Tibial nerve (tissue), 4 donors: ENCODE measurements at regions not wholly inside any gene's neighbourhood (a gene's known extent, or its start where the extent isn't known, plus 50 kb on each side); places are given as distances from the start of the nearest gene placed in this dataset.
A peak's percentile ranks its signal among the peaks of the same experiment; 100 is the strongest.

Experiments used
- DNase-seq, 2 donors: peaks; one replicate each; pipeline ENCODE4 v3.0.0-alpha.2; 2019; ENCODE audit warnings: low spot score in 2 of 2
- H3K27ac ChIP-seq, 4 donors: fragments of 200-600 bp; sonication (generic) in 3 of 4; one replicate each; pipeline ENCODE4 v1.5.1; 2017 to 2019; ENCODE audit warnings: mild to moderate bottlenecking in 1 of 4
- H3K27me3 ChIP-seq, 2 donors: fragments of 200-600 bp; sonication (generic) in 1 of 2; one replicate each; pipeline versions ENCODE4 v1.5.1 to v1.6.0; 2017 to 2019
- H3K36me3 ChIP-seq, 3 donors: fragments of 200-600 bp; sonication (generic); one replicate each; pipeline ENCODE4 v1.5.1; 2018 to 2019
- H3K4me1 ChIP-seq, 4 donors: fragments of 200-600 bp; sonication (generic) in 3 of 4; one replicate each; pipeline ENCODE4 v1.5.1; 2017 to 2019
- H3K4me3 ChIP-seq, 4 donors: fragments of 200-600 bp; sonication (generic) in 3 of 4; one replicate each; pipeline ENCODE4 v1.5.1; 2017 to 2019; ENCODE audit warnings: mild to moderate bottlenecking in 1 of 4, moderate library complexity in 1 of 4
- H3K9me3 ChIP-seq, 4 donors: fragments of 200-600 bp; sonication (generic) in 3 of 4; one replicate each; pipeline ENCODE4 v1.5.1; 2017 to 2019
- CTCF ChIP-seq, 5 experiments: fragments of 200-600 bp in 3 of 5; fragments of 450-650 bp in 2 of 5; sonication (generic) in 3 of 5; IDR thresholded peaks; one replicate each; pipeline ENCODE4 v1.5.1; 2016 to 2019; ENCODE audit warnings: antibody characterized with exemption in 5 of 5, mild to moderate bottlenecking in 3 of 5, moderate library complexity in 2 of 5
- EP300 ChIP-seq, 2 donors: sonication (generic); formaldehyde crosslinking; IDR thresholded peaks; one replicate each; pipeline ENCODE4 v1.6.1; 2017; ENCODE audit warnings: antibody characterized with exemption in 2 of 2, mild to moderate bottlenecking in 1 of 2
- POLR2A ChIP-seq, 2 donors: fragments of 450-650 bp; IDR thresholded peaks; one replicate each; pipeline ENCODE4 v1.6.1; 2017; ENCODE audit warnings: antibody characterized with exemption in 2 of 2, mild to moderate bottlenecking in 2 of 2, moderate library complexity in 2 of 2
- WGBS, 2 donors: methylation state at CpG; one replicate each; pipeline ENCODE4 v1.1.5; 2018; 5-methylcytosine and 5-hydroxymethylcytosine counted together

GRCh38 chr11:119832202-119832935 lies 103.4 kb upstream of the NECTIN1 start:
- peak in 1 of 2 donors; percentile 28 for TF ChIP-seq EP300 (IDR thresholded peaks at IDR 0.05)
- no peak for TF ChIP-seq POLR2A (IDR thresholded peaks at IDR 0.05)
- peak in 1 of 2 donors; percentile 14 for DNase-seq
- no peak overlapping the region for H3K4me3 ChIP-seq

GRCh38 chr11:119831011-119831410 lies 102.0 kb upstream of the NECTIN1 start:
- no peak for DNase-seq
- no peak overlapping the region for H3K4me3 ChIP-seq
- H3K9me3 ChIP-seq: peaks cover 0 to 6% (median 0%) of the 10 kb centered on the region in 4 donors
- H3K27me3 ChIP-seq: no peaks in the 10 kb centered on the region
- H3K4me1 ChIP-seq: peaks cover 0 to 17% (median 2%) of the 10 kb centered on the region in 4 donors
- TF ChIP-seq POLR2A (IDR thresholded peaks at IDR 0.05) (no peak), EP300 (IDR thresholded peaks at IDR 0.05) (no peak), CTCF (IDR thresholded peaks at IDR 0.05) (no peak)
- WGBS, 2 donors: 77 to 89% methylated on average over 7 of the region's 7 CpGs
- peak overlapping the region in 1 of 4 donors; percentile 73 for H3K27ac ChIP-seq
- no peaks in the 10 kb centered on the region for H3K36me3 ChIP-seq

More at GRCh38 chr11:119832202-119832935, 103.4 kb upstream of the NECTIN1 start:
- H3K27ac ChIP-seq: peak overlapping the region in 3 of 4 donors; percentile 48 to 73 (median 68)
- 38 to 45% methylated on average over 11 of the region's 11 CpGs for WGBS, 2 donors
- peaks cover 0 to 17% (median 2%) of the 10 kb centered on the region in 4 donors for H3K4me1 ChIP-seq
- no peaks in the 10 kb centered on the region for H3K36me3 ChIP-seq
- peaks cover 0 to 5% (median 0%) of the 10 kb centered on the region in 4 donors for H3K9me3 ChIP-seq
- no peaks in the 10 kb centered on the region for H3K27me3 ChIP-seq

GRCh38 chr11:119830400-119830799 lies 101.4 kb upstream of the NECTIN1 start:
- DNase-seq: no peak
- TF ChIP-seq CTCF (IDR thresholded peaks at IDR 0.05) (no peak), POLR2A (IDR thresholded peaks at IDR 0.05) (no peak), EP300 (IDR thresholded peaks at IDR 0.05) (no peak)
- no peaks in the 10 kb centered on the region for H3K36me3 ChIP-seq
- 85% methylated on average over 6 of the region's 6 CpGs for WGBS, 2 donors
- no peaks in the 10 kb centered on the region for H3K27me3 ChIP-seq
- peaks cover 0 to 11% (median 0%) of the 10 kb centered on the region in 4 donors for H3K9me3 ChIP-seq
- no peak overlapping the region for H3K4me3 ChIP-seq
- H3K4me1 ChIP-seq: peaks cover 0 to 17% (median 2%) of the 10 kb centered on the region in 4 donors
- H3K27ac ChIP-seq: no peak overlapping the region

- Histone ChIP-seq H3K27ac (no peak overlapping the region), H3K9me3 (peaks cover 0 to 15% (median 0%) of the 10 kb centered on the region in 4 donors), H3K4me3 (no peak overlapping the region), H3K4me1 (peaks cover 0 to 17% (median 2%) of the 10 kb centered on the region in 4 donors), H3K27me3 (no peaks in the 10 kb centered on the region), H3K36me3 (no peaks in the 10 kb centered on the region)
- no peak for DNase-seq
- WGBS, 2 donors: 43 to 44% methylated on average over 3 of the region's 3 CpGs
- TF ChIP-seq POLR2A (IDR thresholded peaks at IDR 0.05): no peak
- no peak for TF ChIP-seq EP300 (IDR thresholded peaks at IDR 0.05)
- no peak for TF ChIP-seq CTCF (IDR thresholded peaks at IDR 0.05)
Measured at GRCh38 chr11:119829402-119829801, 100.4 kb upstream of the NECTIN1 start.

GRCh38 chr11:119828819-119829218 lies 99.8 kb upstream of the NECTIN1 start:
- no peaks in the 10 kb centered on the region for H3K27me3 ChIP-seq
- H3K9me3 ChIP-seq: peaks cover 0 to 15% (median 0%) of the 10 kb centered on the region in 4 donors
- H3K27ac ChIP-seq: no peak overlapping the region
- H3K4me3 ChIP-seq: no peak overlapping the region
- TF ChIP-seq EP300 (IDR thresholded peaks at IDR 0.05): no peak
- no peaks in the 10 kb centered on the region for H3K36me3 ChIP-seq
- no peak for DNase-seq
- peaks cover 0 to 17% (median 2%) of the 10 kb centered on the region in 4 donors for H3K4me1 ChIP-seq
- WGBS, 2 donors: 41 to 65% methylated on average over 2 of the region's 2 CpGs

- Histone ChIP-seq H3K4me1 (peaks cover 0 to 17% (median 2%) of the 10 kb centered on the region in 4 donors), H3K4me3 (no peak overlapping the region), H3K27ac (no peak overlapping the region), H3K9me3 (peaks cover 0 to 15% (median 0%) of the 10 kb centered on the region in 4 donors), H3K27me3 (no peaks in the 10 kb centered on the region), H3K36me3 (no peaks in the 10 kb centered on the region)
- DNase-seq: no peak
- TF ChIP-seq POLR2A (IDR thresholded peaks at IDR 0.05) (no peak), EP300 (IDR thresholded peaks at IDR 0.05) (no peak), CTCF (IDR thresholded peaks at IDR 0.05) (no peak)
- WGBS, 2 donors: 81 to 83% methylated on average over 9 of the region's 9 CpGs
Measured at GRCh38 chr11:119828006-119828405, 99.0 kb upstream of the NECTIN1 start.
